Ovary (tissue), 3 donors: ENCODE measurements at regions not wholly inside any gene's neighbourhood (a gene's known extent, or its start where the extent isn't known, plus 50 kb on each side); places are given as distances from the start of the nearest gene placed in this dataset.

ENCODE experiments used
- EP300 ChIP-seq: sonication (generic); formaldehyde crosslinking; IDR thresholded peaks from one replicate; pipeline ENCODE4 v1.6.1; 2017; ENCODE audit warnings: antibody characterized with exemption
- POLR2A ChIP-seq: fragments of 450-650 bp; IDR thresholded peaks from one replicate; pipeline ENCODE4 v1.6.1; 2017; ENCODE audit warnings: antibody characterized with exemption, mild to moderate bottlenecking, moderate library complexity
- TF ChIP-seq, protein P1 (sequence below), 3 donors: fragments of 450-650 bp in 2 of 3; fragments of 200-600 bp in 1 of 3; IDR thresholded peaks; one replicate each; pipeline versions ENCODE4 v1.5.1 to v1.8.0; 2016 to 2022; ENCODE audit warnings: antibody characterized with exemption in 3 of 3, mild to moderate bottlenecking in 1 of 3
- donor health status: DM: no; HTN: no; CAD: no.

DNA sequence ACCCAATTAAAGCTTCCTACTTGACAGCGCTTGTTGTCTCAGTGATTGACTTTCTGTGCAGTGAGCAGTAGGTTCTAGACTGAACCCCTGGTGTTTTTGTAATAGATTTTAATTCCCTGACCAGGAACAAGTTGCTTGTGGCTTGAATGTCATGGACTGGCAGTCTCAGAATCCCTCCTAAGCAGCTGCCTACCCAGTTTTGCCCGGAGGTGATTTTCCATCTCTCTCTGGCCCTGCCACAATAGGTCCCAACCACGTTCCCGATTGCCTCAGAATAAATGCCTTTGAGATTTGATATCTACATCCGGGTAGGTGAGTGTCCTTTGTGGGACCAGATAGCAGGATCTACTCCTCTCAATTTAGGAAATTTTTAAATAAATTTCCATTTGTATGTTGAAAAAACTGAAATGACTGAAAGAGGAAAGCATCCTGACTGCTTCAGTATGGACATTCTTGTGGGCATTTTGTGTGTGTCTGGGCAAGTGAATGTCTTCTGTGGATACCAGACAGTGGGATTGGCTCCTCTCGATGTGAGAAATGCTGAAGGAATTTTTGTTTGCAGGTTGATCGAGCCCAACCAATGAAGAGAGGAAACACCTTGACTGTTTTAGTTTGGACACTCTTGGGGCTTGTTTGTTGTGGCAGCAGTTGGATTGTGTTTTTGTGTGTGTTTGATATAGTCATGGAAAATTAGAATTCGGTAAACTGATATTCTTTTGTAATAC, 1607.4 kb downstream of the C4orf33 start:
- TF ChIP-seq, protein P1, sequence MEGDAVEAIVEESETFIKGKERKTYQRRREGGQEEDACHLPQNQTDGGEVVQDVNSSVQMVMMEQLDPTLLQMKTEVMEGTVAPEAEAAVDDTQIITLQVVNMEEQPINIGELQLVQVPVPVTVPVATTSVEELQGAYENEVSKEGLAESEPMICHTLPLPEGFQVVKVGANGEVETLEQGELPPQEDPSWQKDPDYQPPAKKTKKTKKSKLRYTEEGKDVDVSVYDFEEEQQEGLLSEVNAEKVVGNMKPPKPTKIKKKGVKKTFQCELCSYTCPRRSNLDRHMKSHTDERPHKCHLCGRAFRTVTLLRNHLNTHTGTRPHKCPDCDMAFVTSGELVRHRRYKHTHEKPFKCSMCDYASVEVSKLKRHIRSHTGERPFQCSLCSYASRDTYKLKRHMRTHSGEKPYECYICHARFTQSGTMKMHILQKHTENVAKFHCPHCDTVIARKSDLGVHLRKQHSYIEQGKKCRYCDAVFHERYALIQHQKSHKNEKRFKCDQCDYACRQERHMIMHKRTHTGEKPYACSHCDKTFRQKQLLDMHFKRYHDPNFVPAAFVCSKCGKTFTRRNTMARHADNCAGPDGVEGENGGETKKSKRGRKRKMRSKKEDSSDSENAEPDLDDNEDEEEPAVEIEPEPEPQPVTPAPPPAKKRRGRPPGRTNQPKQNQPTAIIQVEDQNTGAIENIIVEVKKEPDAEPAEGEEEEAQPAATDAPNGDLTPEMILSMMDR (IDR thresholded peaks at IDR 0.05): no peak
- TF ChIP-seq EP300: no peak
- no peak for TF ChIP-seq POLR2A
